Pancreas (tissue), 10 donors: ENCODE measurements at regions not wholly inside any gene's neighbourhood (a gene's known extent, or its start where the extent isn't known, plus 50 kb on each side); places are given as distances from the start of the nearest gene placed in this dataset.

Experiments
- ATAC-seq, 4 donors: fragments of 200-7000 bp; cut with Tn5 transposase; one replicate each; pipeline versions ENCODE4 v1.8.0 to v1.9.1; 2020; ENCODE audit warnings: mild to moderate bottlenecking in 4 of 4, moderate library complexity in 4 of 4
- DNase-seq, 6 donors: peaks; one replicate each; pipeline ENCODE4 v3.0.0-alpha.2; 2020
- FAIRE-seq: peaks from 2 replicates; lab custom pipeline; 2012; peaks lifted over from hg19 to GRCh38; lab: Jason Lieb, UNC
- H3K27ac ChIP-seq, 4 donors: fragments of 200-600 bp; sonication (generic); 1 replicate in 3 of 4; 2 replicates in 1 of 4; pipeline versions ENCODE4 v1.5.0 to v1.8.0; 2020
- H3K27me3 ChIP-seq, 4 donors: fragments of 200-600 bp; one replicate each; pipeline ENCODE4 v1.8.0; 2021
- H3K36me3 ChIP-seq, 3 donors: fragments of 200-600 bp; sonication (generic) in 1 of 3; one replicate each; pipeline versions ENCODE4 v1.5.0 to v1.8.0; 2020 to 2021
- H3K4me1 ChIP-seq, 3 donors: fragments of 200-600 bp; one replicate each; pipeline ENCODE4 v1.8.0; 2021
- H3K4me3 ChIP-seq, 4 donors: fragments of 200-600 bp; sonication (generic) in 2 of 4; one replicate each; pipeline versions ENCODE4 v1.5.0 to v1.8.0; 2020 to 2021
- H3K9me3 ChIP-seq, 4 donors: fragments of 200-600 bp; one replicate each; pipeline ENCODE4 v1.8.0; 2021
- WGBS, 2 donors: extraction: QIAGEN DNeasy Blood & Tissue Kit; methylation state at CpG; one replicate each; pipeline ENCODE4 v1.1.7; 2013; 5-methylcytosine and 5-hydroxymethylcytosine counted together
- intact Hi-C, 3 donors: fragments of 100-400 bp; cut with DNase I; formaldehyde crosslinking; loops; one replicate each; pipeline versions ENCODE4 v1.11.1 to v1.14.2; 2022
- TF ChIP-seq, protein P1 (sequence below), 4 donors: fragments of 200-600 bp; sonication (generic) in 3 of 4; IDR thresholded peaks; one replicate each; pipeline versions ENCODE4 v1.5.0 to v1.8.0; 2021; ENCODE audit warnings: antibody characterized with exemption in 4 of 4
- donor health status: healthy with polysubstance abuse.
- donor health status: DM: no; HTN: no; CAD: no; lungs with moderate emphysema.
- donor health status: DM: no; HTN: no; CAD: no.
- donor health status: control.
- donor health status: control.
- donor health status: Bipolar disorder and iron deficiency.
- donor health status: DM: yes; HTN: yes; CAD: no.
- donor health status: DM: no; HTN: no; CAD: no.
- donor health status: DM: no; HTN: no; CAD: no.
- donor health status: DM: yes; HTN: yes; CAD: no.

DNA sequence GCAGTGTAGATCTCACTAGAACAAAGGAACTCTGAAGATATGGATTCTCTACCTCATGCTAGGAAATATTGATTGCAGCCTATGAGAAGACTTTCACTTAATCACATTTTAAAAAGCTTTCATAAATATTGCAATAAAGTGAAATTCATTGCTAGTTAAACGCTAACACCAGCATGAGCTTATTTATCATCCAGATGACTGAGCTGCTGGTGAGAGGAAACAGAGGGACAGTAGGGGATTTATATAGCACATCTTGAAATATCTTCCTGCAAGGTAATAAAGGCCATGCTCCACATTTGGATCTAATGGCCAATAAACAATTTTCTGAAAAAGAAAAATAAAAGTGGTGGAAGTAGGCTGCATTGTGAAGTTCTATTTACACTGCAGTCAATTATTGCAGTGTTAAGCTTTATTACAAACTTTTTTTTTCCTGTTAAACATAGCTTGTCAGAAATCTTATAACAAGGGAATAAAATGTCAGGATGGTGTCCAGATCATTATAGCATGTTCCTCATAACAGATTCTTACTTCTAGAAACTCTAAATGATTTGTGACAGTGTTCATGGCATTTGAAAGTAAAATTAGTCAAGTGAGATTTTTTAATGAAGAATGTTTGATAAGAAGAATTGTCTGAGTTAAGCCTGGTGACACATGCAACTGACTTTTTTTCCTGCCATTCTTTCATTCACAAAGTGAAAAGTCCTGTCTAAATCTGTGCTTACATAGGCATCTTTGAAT is 342.6 kb downstream of the DMAC1 start:
- DNase-seq (no peak), ATAC-seq (no peak), FAIRE-seq (no peak)
- intact Hi-C loops: no loop called here
- H3K4me3 ChIP-seq: no peak overlapping the region
- no peak overlapping the region for H3K27ac ChIP-seq
- TF ChIP-seq, protein P1, sequence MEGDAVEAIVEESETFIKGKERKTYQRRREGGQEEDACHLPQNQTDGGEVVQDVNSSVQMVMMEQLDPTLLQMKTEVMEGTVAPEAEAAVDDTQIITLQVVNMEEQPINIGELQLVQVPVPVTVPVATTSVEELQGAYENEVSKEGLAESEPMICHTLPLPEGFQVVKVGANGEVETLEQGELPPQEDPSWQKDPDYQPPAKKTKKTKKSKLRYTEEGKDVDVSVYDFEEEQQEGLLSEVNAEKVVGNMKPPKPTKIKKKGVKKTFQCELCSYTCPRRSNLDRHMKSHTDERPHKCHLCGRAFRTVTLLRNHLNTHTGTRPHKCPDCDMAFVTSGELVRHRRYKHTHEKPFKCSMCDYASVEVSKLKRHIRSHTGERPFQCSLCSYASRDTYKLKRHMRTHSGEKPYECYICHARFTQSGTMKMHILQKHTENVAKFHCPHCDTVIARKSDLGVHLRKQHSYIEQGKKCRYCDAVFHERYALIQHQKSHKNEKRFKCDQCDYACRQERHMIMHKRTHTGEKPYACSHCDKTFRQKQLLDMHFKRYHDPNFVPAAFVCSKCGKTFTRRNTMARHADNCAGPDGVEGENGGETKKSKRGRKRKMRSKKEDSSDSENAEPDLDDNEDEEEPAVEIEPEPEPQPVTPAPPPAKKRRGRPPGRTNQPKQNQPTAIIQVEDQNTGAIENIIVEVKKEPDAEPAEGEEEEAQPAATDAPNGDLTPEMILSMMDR (IDR thresholded peaks at IDR 0.05): no peak
- H3K4me1 ChIP-seq: no peaks in the 10 kb centered on the region
- WGBS, 2 donors: 19 to 42% methylated on average over 1 of the region's 1 CpG
- H3K27me3 ChIP-seq: no peaks in the 10 kb centered on the region
- no peaks in the 10 kb centered on the region for H3K36me3 ChIP-seq
- no peaks in the 10 kb centered on the region for H3K9me3 ChIP-seq

DNA sequence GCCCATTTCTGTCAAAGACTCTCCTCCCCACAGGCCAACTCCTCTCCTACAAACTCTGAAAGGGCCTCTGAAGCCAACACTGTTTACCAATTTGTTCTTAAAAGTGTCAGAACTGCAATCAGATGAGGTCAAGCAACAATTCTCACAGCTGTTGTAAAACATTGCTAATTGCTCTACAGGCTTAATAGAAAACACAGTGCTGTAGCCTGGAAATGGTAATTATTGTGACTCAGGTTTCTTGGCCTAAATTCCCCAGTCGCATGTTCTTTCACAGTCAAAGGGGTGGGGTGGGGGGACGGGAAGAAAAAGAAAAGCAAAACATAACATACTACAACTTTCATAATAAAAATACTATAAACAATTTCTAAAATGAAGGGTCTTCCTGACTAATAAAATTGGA is 343.2 kb downstream of the DMAC1 start:
- no peaks in the 10 kb centered on the region for H3K4me1 ChIP-seq
- no peak overlapping the region for H3K4me3 ChIP-seq
- WGBS, 2 donors: 43 to 70% methylated on average over 2 of the region's 2 CpGs
- no peak for FAIRE-seq
- DNase-seq: no peak
- no peaks in the 10 kb centered on the region for H3K36me3 ChIP-seq
- intact Hi-C loops: no loop called here
- H3K9me3 ChIP-seq: no peaks in the 10 kb centered on the region
- no peaks in the 10 kb centered on the region for H3K27me3 ChIP-seq
- no peak for ATAC-seq
- TF ChIP-seq, protein P1 (IDR thresholded peaks at IDR 0.05): no peak
- no peak overlapping the region for H3K27ac ChIP-seq

DNA sequence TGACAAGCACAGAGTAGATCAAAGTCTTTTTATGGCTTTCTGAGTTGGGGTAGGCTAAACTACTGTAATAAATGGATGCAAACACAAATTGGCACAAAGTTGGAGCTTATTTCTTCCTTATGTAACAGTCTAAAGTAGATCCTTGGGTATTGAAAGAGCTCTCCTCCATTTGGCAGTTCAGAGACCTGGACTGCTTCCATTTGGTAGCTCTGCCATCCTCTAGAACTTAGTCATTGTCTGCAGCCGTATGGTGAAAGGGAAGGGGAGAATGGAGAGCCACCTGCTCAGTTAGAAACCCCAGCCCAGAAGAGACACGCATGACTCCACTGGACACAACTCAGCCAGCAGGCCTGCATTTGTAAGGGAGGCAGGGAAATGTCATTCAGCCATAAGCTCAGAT is 345.0 kb downstream of the DMAC1 start:
- intact Hi-C loops: no loop called here
- ATAC-seq: no peak
- WGBS, 2 donors: 78 to 88% methylated on average over 2 of the region's 2 CpGs

DNA sequence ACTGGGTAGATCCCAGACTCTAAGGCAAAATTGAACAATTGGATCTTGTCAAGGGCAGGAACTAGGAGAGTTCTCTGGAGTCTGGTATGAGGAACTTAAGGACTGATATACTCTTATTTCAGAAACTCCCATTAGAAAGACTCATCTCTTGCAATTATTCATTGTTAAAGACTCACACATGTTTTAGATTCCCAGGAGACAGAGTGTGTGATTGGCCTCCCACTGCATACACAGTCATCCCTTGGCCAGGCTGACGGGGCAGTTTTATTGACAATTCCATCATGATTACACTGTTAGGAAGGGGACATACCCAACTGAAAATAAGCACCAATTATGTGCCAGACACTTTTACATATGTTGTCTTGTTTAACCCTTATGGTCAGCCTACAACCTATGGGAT is 347.2 kb downstream of the DMAC1 start:
- H3K27me3 ChIP-seq: no peaks in the 10 kb centered on the region
- H3K4me1 ChIP-seq: no peaks in the 10 kb centered on the region
- no peaks in the 10 kb centered on the region for H3K9me3 ChIP-seq
- ATAC-seq (peak in 1 of 4 donors; percentile 14), FAIRE-seq (no peak), DNase-seq (no peak)
- 0 to 32% methylated on average over 1 of the region's 1 CpG for WGBS, 2 donors
- H3K27ac ChIP-seq: no peak overlapping the region
- no peak overlapping the region for H3K4me3 ChIP-seq
- intact Hi-C loops: no loop called here
- no peaks in the 10 kb centered on the region for H3K36me3 ChIP-seq
- TF ChIP-seq, protein P1 (IDR thresholded peaks at IDR 0.05): no peak

More for the DNA sequence above, 345.0 kb downstream of the DMAC1 start:
- no peaks in the 10 kb centered on the region for H3K9me3 ChIP-seq
- FAIRE-seq (no peak), DNase-seq (no peak)
- no peaks in the 10 kb centered on the region for H3K27me3 ChIP-seq
- H3K4me1 ChIP-seq: no peaks in the 10 kb centered on the region
- TF ChIP-seq, protein P1 (IDR thresholded peaks at IDR 0.05): no peak
- no peaks in the 10 kb centered on the region for H3K36me3 ChIP-seq
- no peak overlapping the region for H3K4me3 ChIP-seq
- no peak overlapping the region for H3K27ac ChIP-seq

DNA sequence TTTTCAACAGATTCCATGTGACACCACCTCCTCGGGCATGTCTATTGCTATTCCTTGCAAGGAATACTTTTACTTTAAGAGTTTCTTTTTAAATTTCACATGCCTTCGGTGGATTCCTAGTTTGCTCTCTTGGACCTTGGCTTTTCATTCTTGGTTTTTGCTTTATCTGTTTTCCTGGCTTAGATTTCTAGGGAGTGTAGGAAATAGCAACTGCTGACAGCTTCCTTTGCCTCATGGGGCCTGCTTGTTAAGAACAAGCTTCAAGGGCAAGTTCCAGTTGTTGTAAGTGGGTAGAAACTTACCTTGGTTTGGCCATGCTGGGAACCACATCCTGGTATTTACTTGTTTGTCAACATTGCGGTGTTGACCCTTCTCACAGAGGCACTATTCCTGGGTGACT is 348.5 kb downstream of the DMAC1 start:
- ATAC-seq: no peak
- Histone ChIP-seq H3K4me1 (no peaks in the 10 kb centered on the region), H3K9me3 (no peaks in the 10 kb centered on the region), H3K27ac (no peak overlapping the region), H3K36me3 (no peaks in the 10 kb centered on the region), H3K4me3 (no peak overlapping the region), H3K27me3 (no peaks in the 10 kb centered on the region)
- 62 to 68% methylated on average over 3 of the region's 3 CpGs for WGBS, 2 donors
- FAIRE-seq: no peak
- TF ChIP-seq, protein P1 (IDR thresholded peaks at IDR 0.05): no peak
- intact Hi-C loops: no loop called here
- DNase-seq: no peak
